ENCODE measurements at regions not wholly inside any gene's neighbourhood (a gene's known extent, or its start where the extent isn't known, plus 50 kb on each side); places are given as distances from the start of the nearest gene placed in this dataset.

DNA sequence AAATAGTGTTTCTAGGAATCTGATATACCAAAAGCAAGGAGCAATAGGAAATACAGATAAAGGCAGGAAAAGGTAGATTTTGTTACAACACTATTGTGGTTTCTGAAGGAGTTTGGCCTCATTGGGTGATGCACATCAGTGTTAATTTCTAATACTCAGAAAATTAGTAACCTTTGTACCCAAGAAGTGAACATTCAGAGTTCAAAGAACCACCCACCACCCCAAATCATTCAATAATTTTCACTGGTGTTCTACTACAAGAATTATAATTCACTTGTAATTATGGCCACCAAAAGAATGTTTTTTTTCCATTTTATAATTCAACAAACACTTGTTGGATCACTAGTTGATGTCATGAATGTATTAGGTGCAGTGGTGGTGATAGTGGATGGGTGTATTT is 183.3 kb downstream of the UBE2E3 start:
- no peak overlapping the region for H2BK20ac ChIP-seq (ENCODE audit: low read depth, low read length)
- H4K8ac ChIP-seq (ENCODE audit: low read depth in 2 of 2, low read length in 2 of 2) = no peak overlapping the region
- H3K79me1 ChIP-seq (ENCODE audit: low read depth in 1 of 2, low read length in 2 of 2) = no peaks in the 10 kb centered on the region
- no peak overlapping the region for H2AK5ac ChIP-seq (ENCODE audit: low read depth, low read length)
- ATAC-seq (ENCODE audit: low read depth) (no peak), DNase-seq (no peak)
- H3K9me1 ChIP-seq (ENCODE audit: insufficient read depth, low read length) = no peaks in the 10 kb centered on the region
- H2AK9ac ChIP-seq (replicated peaks; ENCODE audit: low read depth, low read length, poor library complexity) = no peak overlapping the region
- H3K18ac ChIP-seq (ENCODE audit: low read depth, low read length) = no peak overlapping the region
- H3K14ac ChIP-seq (replicated peaks; ENCODE audit: low read depth, low read length) = no peak overlapping the region
- no peak overlapping the region for H2BK120ac ChIP-seq (ENCODE audit: low read depth, low read length)
- no peak overlapping the region for H3K4me2 ChIP-seq (ENCODE audit: low read depth, low read length)
- CTCF ChIA-PET = no interaction called here
- H3K27ac ChIP-seq (ENCODE audit: insufficient read depth, low read length) = no peak overlapping the region
- no peak overlapping the region for H3K4me3 ChIP-seq (ENCODE audit: insufficient read depth, low read depth, low read length)
- H4K5ac ChIP-seq (ENCODE audit: low read depth, low read length) = no peak overlapping the region
- no peak overlapping the region for H2BK15ac ChIP-seq (ENCODE audit: low read depth, low read length)
- no peaks in the 10 kb centered on the region for H3K36me3 ChIP-seq (ENCODE audit: control insufficient read depth, insufficient read depth, low read length)
- POLR2A ChIA-PET (ENCODE audit: unreplicated experiment) = no interaction called here
- no peaks in the 10 kb centered on the region for H3K9me3 ChIP-seq (ENCODE audit: control insufficient read depth, insufficient read depth, low read length)
- H2AFZ ChIP-seq (replicated peaks; ENCODE audit: low read length, poor library complexity) = no peak overlapping the region
- dilution Hi-C loops (cut with HindIII; ENCODE audit: low sequenced_read_pairs, unreplicated experiment) = no loop called here
- H2BK5ac ChIP-seq (ENCODE audit: low read depth, low read length, poor library complexity, severe bottlenecking) = no peak overlapping the region
- BruUV-seq (replicated peaks) = no TSS peak
- H3K56ac ChIP-seq (ENCODE audit: extremely low read depth, insufficient read depth, low read length) = no peak overlapping the region
- TF ChIP-seq POLR2A (IDR thresholded peaks at IDR 0.05; ENCODE audit: low read depth, low read length) (no peak), CEBPB (IDR thresholded peaks at IDR 0.05; ENCODE audit: low read depth, low read length) (no peak), BHLHE40 (IDR thresholded peaks at IDR 0.05; ENCODE audit: low read depth, low read length) (no peak), NFE2L2 (IDR thresholded peaks at IDR 0.05; ENCODE audit: low read depth, low read length) (no peak), MXI1 (IDR thresholded peaks at IDR 0.05; ENCODE audit: borderline replicate concordance, low read depth, low read length) (no peak), RCOR1 (IDR thresholded peaks at IDR 0.05; ENCODE audit: insufficient replicate concordance, low read length) (no peak), SMC3 (IDR thresholded peaks at IDR 0.05; ENCODE audit: low read depth, low read length) (no peak), MAZ (IDR thresholded peaks at IDR 0.05; ENCODE audit: borderline replicate concordance, low read depth, low read length) (no peak), CHD1 (IDR thresholded peaks at IDR 0.05; ENCODE audit: low read depth, low read length) (no peak), RFX5 (IDR thresholded peaks at IDR 0.05; ENCODE audit: low read depth, low read length) (no peak)
- TF ChIP-seq, protein P1, sequence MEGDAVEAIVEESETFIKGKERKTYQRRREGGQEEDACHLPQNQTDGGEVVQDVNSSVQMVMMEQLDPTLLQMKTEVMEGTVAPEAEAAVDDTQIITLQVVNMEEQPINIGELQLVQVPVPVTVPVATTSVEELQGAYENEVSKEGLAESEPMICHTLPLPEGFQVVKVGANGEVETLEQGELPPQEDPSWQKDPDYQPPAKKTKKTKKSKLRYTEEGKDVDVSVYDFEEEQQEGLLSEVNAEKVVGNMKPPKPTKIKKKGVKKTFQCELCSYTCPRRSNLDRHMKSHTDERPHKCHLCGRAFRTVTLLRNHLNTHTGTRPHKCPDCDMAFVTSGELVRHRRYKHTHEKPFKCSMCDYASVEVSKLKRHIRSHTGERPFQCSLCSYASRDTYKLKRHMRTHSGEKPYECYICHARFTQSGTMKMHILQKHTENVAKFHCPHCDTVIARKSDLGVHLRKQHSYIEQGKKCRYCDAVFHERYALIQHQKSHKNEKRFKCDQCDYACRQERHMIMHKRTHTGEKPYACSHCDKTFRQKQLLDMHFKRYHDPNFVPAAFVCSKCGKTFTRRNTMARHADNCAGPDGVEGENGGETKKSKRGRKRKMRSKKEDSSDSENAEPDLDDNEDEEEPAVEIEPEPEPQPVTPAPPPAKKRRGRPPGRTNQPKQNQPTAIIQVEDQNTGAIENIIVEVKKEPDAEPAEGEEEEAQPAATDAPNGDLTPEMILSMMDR (conservative IDR thresholded peaks at IDR 0.05; ENCODE audit: low read depth, low read length) = no peak
- TF ChIP-seq, protein P2, sequence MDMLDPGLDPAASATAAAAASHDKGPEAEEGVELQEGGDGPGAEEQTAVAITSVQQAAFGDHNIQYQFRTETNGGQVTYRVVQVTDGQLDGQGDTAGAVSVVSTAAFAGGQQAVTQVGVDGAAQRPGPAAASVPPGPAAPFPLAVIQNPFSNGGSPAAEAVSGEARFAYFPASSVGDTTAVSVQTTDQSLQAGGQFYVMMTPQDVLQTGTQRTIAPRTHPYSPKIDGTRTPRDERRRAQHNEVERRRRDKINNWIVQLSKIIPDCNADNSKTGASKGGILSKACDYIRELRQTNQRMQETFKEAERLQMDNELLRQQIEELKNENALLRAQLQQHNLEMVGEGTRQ (IDR thresholded peaks at IDR 0.05; ENCODE audit: low read depth, low read length) = no peak
- intact Hi-C loops (cut with micrococcal nuclease) = no loop called here
- no peaks in the 10 kb centered on the region for H4K20me1 ChIP-seq (ENCODE audit: insufficient read depth, low read length)
- no peak overlapping the region for H3K23ac ChIP-seq (ENCODE audit: low read depth, low read length)
- H3K4ac ChIP-seq (ENCODE audit: low read depth, low read length) = no peak overlapping the region
- in situ Hi-C loops (cut with MboI; ENCODE audit: low sequenced_read_pairs) = no loop called here
- no peak overlapping the region for H4K91ac ChIP-seq (ENCODE audit: insufficient read depth, low read depth, low read length)
- no peaks in the 10 kb centered on the region for H3K27me3 ChIP-seq (ENCODE audit: control insufficient read depth, insufficient read depth, low read length)
- no peak overlapping the region for H3K9ac ChIP-seq (ENCODE audit: low read depth, low read length)
- no peaks in the 10 kb centered on the region for H3K4me1 ChIP-seq (ENCODE audit: control insufficient read depth, insufficient read depth, low read length)
